Testis (tissue), 2 donors: ENCODE measurements at regions not wholly inside any gene's neighbourhood (a gene's known extent, or its start where the extent isn't known, plus 50 kb on each side); places are given as distances from the start of the nearest gene placed in this dataset.

ENCODE experiments used
- POLR2A ChIP-seq: fragments of 450-650 bp; IDR thresholded peaks from one replicate; pipeline ENCODE4 v1.6.1; 2017; ENCODE audit warnings: antibody characterized with exemption, mild to moderate bottlenecking, moderate library complexity
- TF ChIP-seq, protein P1 (sequence below), 3 experiments: fragments of 450-650 bp in 2 of 3; fragments of 200-600 bp in 1 of 3; sonication (generic) in 1 of 3; IDR thresholded peaks; one replicate each; pipeline ENCODE4 v1.5.1; 2016 to 2019; ENCODE audit warnings: antibody characterized with exemption in 3 of 3, mild to moderate bottlenecking in 2 of 3, moderate library complexity in 1 of 3

DNA sequence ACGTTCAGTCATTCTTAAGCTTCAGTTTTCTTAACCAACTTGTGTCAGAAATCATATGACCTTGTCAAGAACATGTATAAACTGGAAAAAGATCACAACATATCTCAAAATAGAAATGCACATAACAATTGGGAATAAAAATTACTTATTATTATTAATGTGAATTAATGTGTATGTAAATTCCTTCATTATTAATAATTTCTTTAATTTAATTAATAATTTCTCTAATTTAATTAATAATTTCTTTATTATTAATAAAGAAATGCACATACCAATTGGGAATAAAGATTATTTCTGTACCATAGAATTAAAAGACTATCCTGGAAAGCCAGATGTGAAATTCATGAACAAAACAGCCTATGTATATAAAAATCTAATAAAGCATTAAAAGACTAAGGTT, 718.5 kb upstream of the PCDH7 start:
- TF ChIP-seq, protein P1, sequence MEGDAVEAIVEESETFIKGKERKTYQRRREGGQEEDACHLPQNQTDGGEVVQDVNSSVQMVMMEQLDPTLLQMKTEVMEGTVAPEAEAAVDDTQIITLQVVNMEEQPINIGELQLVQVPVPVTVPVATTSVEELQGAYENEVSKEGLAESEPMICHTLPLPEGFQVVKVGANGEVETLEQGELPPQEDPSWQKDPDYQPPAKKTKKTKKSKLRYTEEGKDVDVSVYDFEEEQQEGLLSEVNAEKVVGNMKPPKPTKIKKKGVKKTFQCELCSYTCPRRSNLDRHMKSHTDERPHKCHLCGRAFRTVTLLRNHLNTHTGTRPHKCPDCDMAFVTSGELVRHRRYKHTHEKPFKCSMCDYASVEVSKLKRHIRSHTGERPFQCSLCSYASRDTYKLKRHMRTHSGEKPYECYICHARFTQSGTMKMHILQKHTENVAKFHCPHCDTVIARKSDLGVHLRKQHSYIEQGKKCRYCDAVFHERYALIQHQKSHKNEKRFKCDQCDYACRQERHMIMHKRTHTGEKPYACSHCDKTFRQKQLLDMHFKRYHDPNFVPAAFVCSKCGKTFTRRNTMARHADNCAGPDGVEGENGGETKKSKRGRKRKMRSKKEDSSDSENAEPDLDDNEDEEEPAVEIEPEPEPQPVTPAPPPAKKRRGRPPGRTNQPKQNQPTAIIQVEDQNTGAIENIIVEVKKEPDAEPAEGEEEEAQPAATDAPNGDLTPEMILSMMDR (IDR thresholded peaks at IDR 0.05), result no peak
- TF ChIP-seq POLR2A, result no peak
